Liver (tissue), 3 donors: ENCODE measurements at regions not wholly inside any gene's neighbourhood (a gene's known extent, or its start where the extent isn't known, plus 50 kb on each side); places are given as distances from the start of the nearest gene placed in this dataset.

Experiments
- ATF3 ChIP-seq: IDR thresholded peaks from 2 replicates; pipeline ENCODE4 v1.6.1; 2016; ENCODE audit warnings: antibody characterized with exemption
- CTCF ChIP-seq: fragments of 150-350 bp; IDR thresholded peaks from 2 replicates; pipeline ENCODE4 v1.5.1; 2017; ENCODE audit warnings: improper control_type of control experiment, low read depth, low read length; ENCODE audit not compliant: missing input control
- EGR1 ChIP-seq, 2 donors: IDR thresholded peaks; 2 replicates each; pipeline ENCODE4 v1.6.1; 2016 to 2018; ENCODE audit warnings: antibody characterized with exemption in 2 of 2, low read depth in 2 of 2
- FOXA1 ChIP-seq: IDR thresholded peaks from 2 replicates; pipeline ENCODE4 v1.6.1; 2016; ENCODE audit warnings: antibody characterized with exemption
- HNF4A ChIP-seq, 2 donors: conservative IDR thresholded peaks; 2 replicates each; pipeline ENCODE4 v1.6.1; 2016; ENCODE audit warnings: antibody characterized with exemption in 2 of 2, mild to moderate bottlenecking in 2 of 2
- JUND ChIP-seq, 2 donors: IDR thresholded peaks; 2 replicates each; pipeline ENCODE4 v1.6.1; 2016; ENCODE audit warnings: antibody characterized with exemption in 2 of 2
- MAX ChIP-seq: IDR thresholded peaks from 2 replicates; pipeline ENCODE4 v1.6.1; 2016; ENCODE audit warnings: antibody characterized with exemption
- REST ChIP-seq: IDR thresholded peaks from 2 replicates; pipeline ENCODE4 v1.6.1; 2016; ENCODE audit warnings: antibody characterized with exemption, mild to moderate bottlenecking
- YY1 ChIP-seq: IDR thresholded peaks from 2 replicates; pipeline ENCODE4 v1.6.1; 2016; ENCODE audit warnings: antibody characterized with exemption, mild to moderate bottlenecking
- ZBTB33 ChIP-seq: IDR thresholded peaks from 2 replicates; pipeline ENCODE4 v1.6.1; 2016; ENCODE audit warnings: antibody characterized with exemption
- donor health status: healthy.
- donor health status: healthy.

GRCh38 chr16:85202051-85202601 is 89.9 kb upstream of the CIBAR2 start:
- no peak for TF ChIP-seq CTCF
- no peak for TF ChIP-seq EGR1 (IDR thresholded peaks at IDR 0.05; ENCODE audit: low read depth in 2 of 2)
- no peak for TF ChIP-seq REST
- no peak for TF ChIP-seq ZBTB33
- TF ChIP-seq YY1: no peak
- no peak for TF ChIP-seq ATF3
- TF ChIP-seq MAX: no peak
- no peak for TF ChIP-seq FOXA1
- TF ChIP-seq JUND (IDR thresholded peaks at IDR 0.05): no peak
- no peak for TF ChIP-seq HNF4A (conservative IDR thresholded peaks at IDR 0.05)
